CD14-positive monocyte (primary cell): ENCODE measurements at regions not wholly inside any gene's neighbourhood (a gene's known extent, or its start where the extent isn't known, plus 50 kb on each side); places are given as distances from the start of the nearest gene placed in this dataset.
A peak's percentile ranks its signal among the peaks of the same experiment; 100 is the strongest.
"Not testable (repeated sequence)": the region's sequence is repeated elsewhere in the genome, so short reads cannot be mapped to it uniquely, and the experiment has no call there.

Experiments
- DNase-seq, 3 donors: peaks; one replicate each; pipeline ENCODE4 v3.0.0-alpha.2; 2011 to 2022
- H2AFZ ChIP-seq: 2 replicates; pipeline ENCODE4 v1.6.0; 2012; ENCODE audit warnings: mild to moderate bottlenecking, low read depth, low read length, inconsistent platforms; ENCODE audit not compliant: insufficient read depth, poor library complexity, severe bottlenecking
- H3K27ac ChIP-seq, 2 donors: 1 replicate in 1 of 2; 2 replicates in 1 of 2; pipeline ENCODE4 v1.5.1; 2012 to 2013; ENCODE audit warnings: low read length in 2 of 2, control low read depth in 1 of 2, inconsistent platforms in 1 of 2, low read depth in 1 of 2, mild to moderate bottlenecking in 1 of 2
- H3K27me3 ChIP-seq, 2 donors: one replicate each; pipeline versions ENCODE4 v1.6.0 to v1.6.1; 2011 to 2013; ENCODE audit warnings: low read length in 2 of 2; ENCODE audit not compliant: control insufficient read depth in 2 of 2, insufficient read depth in 2 of 2
- H3K36me3 ChIP-seq, 2 donors: replicated peaks in 1 of 2; 1 replicate in 1 of 2; 2 replicates in 1 of 2; pipeline versions ENCODE4 v1.5.1 to v1.6.1; 2012 to 2013; ENCODE audit warnings: low read length in 2 of 2, control low read depth in 1 of 2, inconsistent platforms in 1 of 2, mild to moderate bottlenecking in 1 of 2; ENCODE audit not compliant: insufficient read depth in 2 of 2, control insufficient read depth in 1 of 2
- H3K4me1 ChIP-seq, 2 donors: 1 replicate in 1 of 2; 2 replicates in 1 of 2; pipeline versions ENCODE4 v1.5.1 to v1.6.1; 2012 to 2013; ENCODE audit warnings: low read length in 2 of 2, control low read depth in 1 of 2, inconsistent platforms in 1 of 2, mild to moderate bottlenecking in 1 of 2, moderate library complexity in 1 of 2; ENCODE audit not compliant: insufficient read depth in 2 of 2, control insufficient read depth in 1 of 2
- H3K4me2 ChIP-seq: replicated peaks from 2 replicates; pipeline ENCODE3; 2012; ENCODE audit warnings: low read length, moderate library complexity, mild to moderate bottlenecking; ENCODE audit not compliant: poor library complexity, severe bottlenecking; ENCODE audit errors: extremely low read depth
- H3K4me3 ChIP-seq, 3 experiments: fragments of 200-600 bp in 1 of 3; sonication (generic) in 1 of 3; replicated peaks in 1 of 3; 1 replicate in 2 of 3; 2 replicates in 1 of 3; pipeline ENCODE4 v1.5.1; 2011 to 2013; ENCODE audit warnings: low read length in 3 of 3, mild to moderate bottlenecking in 3 of 3, control low read depth in 2 of 3, low read depth in 2 of 3, inconsistent platforms in 1 of 3, moderate library complexity in 1 of 3
- H3K79me2 ChIP-seq: 2 replicates; pipeline ENCODE4 v1.6.0; 2012; ENCODE audit warnings: mild to moderate bottlenecking, control low read depth, inconsistent platforms, low read length, moderate library complexity; ENCODE audit not compliant: insufficient read depth
- H3K9ac ChIP-seq: 2 replicates; pipeline ENCODE4 v1.6.0; 2017; ENCODE audit warnings: low read length, mild to moderate bottlenecking; ENCODE audit not compliant: insufficient read depth, poor library complexity, severe bottlenecking
- H3K9me3 ChIP-seq, 2 donors: replicated peaks in 1 of 2; 1 replicate in 1 of 2; 2 replicates in 1 of 2; pipeline versions ENCODE4 v1.5.1 to v1.6.1; 2012 to 2013; ENCODE audit warnings: low read length in 2 of 2, control low read depth in 1 of 2; ENCODE audit not compliant: control insufficient read depth in 1 of 2, insufficient read depth in 1 of 2
- H4K20me1 ChIP-seq: 2 replicates; pipeline ENCODE4 v1.6.0; 2012; ENCODE audit warnings: mild to moderate bottlenecking, low read length, control low read depth, moderate library complexity; ENCODE audit not compliant: insufficient read depth
- H3K27ac Mint-ChIP-seq, 7 donors: one replicate each; pipeline ENCODE4 v1.8.0; 2020; ENCODE audit warnings: mild to moderate bottlenecking in 7 of 7, mixed read lengths in 7 of 7, moderate library complexity in 6 of 7, inconsistent platforms in 2 of 7
- H3K27me3 Mint-ChIP-seq, 3 donors: one replicate each; pipeline ENCODE4 v1.8.0; 2021 to 2022; ENCODE audit warnings: low read depth in 3 of 3, mild to moderate bottlenecking in 3 of 3, mixed read lengths in 3 of 3, moderate library complexity in 3 of 3, inconsistent platforms in 1 of 3
- H3K36me3 Mint-ChIP-seq, 2 donors: one replicate each; pipeline ENCODE4 v1.8.0; 2020; ENCODE audit warnings: mixed read lengths in 2 of 2, inconsistent platforms in 1 of 2, mild to moderate bottlenecking in 1 of 2
- H3K4me1 Mint-ChIP-seq: one replicate; pipeline ENCODE4 v1.8.0; 2020; ENCODE audit warnings: mild to moderate bottlenecking, mixed read lengths
- H3K4me3 Mint-ChIP-seq, 2 donors: one replicate each; pipeline ENCODE4 v1.8.0; 2020; ENCODE audit warnings: mild to moderate bottlenecking in 2 of 2, mixed read lengths in 2 of 2, moderate library complexity in 1 of 2
- H3K9me3 Mint-ChIP-seq, 7 donors: one replicate each; pipeline ENCODE4 v1.8.0; 2020 to 2022; ENCODE audit warnings: mixed read lengths in 7 of 7, mild to moderate bottlenecking in 6 of 7, moderate library complexity in 6 of 7, inconsistent platforms in 2 of 7
- WGBS: methylation state at CpG from one replicate; pipeline ENCODE4 v1.1.5; 2013; ENCODE audit warnings: missing lambda C conversion rate; ENCODE audit not compliant: insufficient coverage; 5-methylcytosine and 5-hydroxymethylcytosine counted together
- intact Hi-C, 2 donors: fragments of 100-400 bp; cut with micrococcal nuclease; formaldehyde crosslinking; loops; one replicate each; pipeline versions ENCODE4 v1.15.0 to v1.15.1; 2023
- small RNA-seq: library from RNA; depleted of rRNA; stranded (forward); fragments of <200 nt; gene quantifications from one replicate; pipeline ENCODE3, GENCODE V24; 2012; ENCODE audit warnings: low read depth; ENCODE audit not compliant: insufficient read length

GRCh38 chr1:121117298-121117611 is 66.9 kb downstream of the FAM72B start:
- H3K9me3 Mint-ChIP-seq, H3K27me3 ChIP-seq, intact Hi-C loops, H3K27ac ChIP-seq, H3K4me3 ChIP-seq, H3K9ac ChIP-seq, H3K4me1 ChIP-seq, DNase-seq, H3K27ac Mint-ChIP-seq, H4K20me1 ChIP-seq, H3K4me2 ChIP-seq, H3K4me3 Mint-ChIP-seq, H3K79me2 ChIP-seq, H3K4me1 Mint-ChIP-seq, H3K36me3 ChIP-seq, H2AFZ ChIP-seq, H3K9me3 ChIP-seq, H3K36me3 Mint-ChIP-seq: not testable (repeated sequence)
- no CpG with 5 or more reads among the region's 10 CpGs for WGBS
- H3K27me3 Mint-ChIP-seq, result peaks cover 0 to 12% (median 4%) of the 10 kb centered on the region in 3 donors

DNA sequence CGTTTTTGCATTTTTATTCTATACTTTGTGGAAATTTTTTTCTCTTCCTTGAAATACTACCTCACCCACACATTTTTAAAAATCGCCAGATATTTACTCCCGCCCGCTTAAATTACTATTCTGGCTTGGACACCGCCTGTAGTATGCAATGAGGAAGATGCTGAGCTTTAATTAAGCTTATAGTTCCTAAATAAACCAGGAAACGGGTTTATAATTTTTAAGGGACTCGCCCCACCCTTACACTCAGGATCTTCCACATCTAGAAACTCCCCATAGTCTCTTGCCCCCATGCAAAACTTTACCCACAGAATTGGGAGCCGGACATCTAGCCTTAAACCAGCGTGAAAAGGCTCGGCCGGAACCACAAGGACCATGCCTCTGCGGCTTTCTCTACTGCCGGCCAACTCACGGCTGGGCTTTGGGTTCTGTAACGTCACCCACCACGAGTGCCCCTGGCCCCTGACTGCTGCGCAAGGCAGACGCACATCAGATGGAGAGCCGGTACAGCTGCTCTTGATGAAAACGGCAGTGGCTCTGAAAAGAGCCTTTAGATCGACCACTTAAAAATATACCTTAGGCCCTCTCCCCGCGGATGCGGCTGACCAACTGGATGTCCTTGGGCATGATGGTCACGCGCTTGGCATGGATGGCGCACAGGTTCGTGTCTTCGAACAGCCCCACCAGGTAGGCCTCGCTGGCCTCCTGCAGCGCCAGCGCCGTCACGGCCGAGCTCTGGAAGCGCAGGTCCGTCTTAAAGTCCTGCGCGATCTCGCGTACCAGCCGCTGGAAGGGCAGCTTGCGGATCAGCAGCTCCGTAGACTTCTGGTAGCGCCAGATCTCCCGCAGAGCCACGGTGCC is 66.3 kb downstream of the FAM72B start:
- Histone ChIP-seq H3K4me2 (peak overlapping the region; percentile 47), H2AFZ (peak overlapping the region; percentile 46), H3K4me3 (peak overlapping the region; percentile 26 to 50 (median 26))
- peak in 1 of 3 donors; percentile 1 for DNase-seq
- H3K4me1 Mint-ChIP-seq, H3K9me3 ChIP-seq, H3K9me3 Mint-ChIP-seq, H3K4me1 ChIP-seq, H3K36me3 Mint-ChIP-seq, H3K79me2 ChIP-seq, intact Hi-C loops, H3K27me3 ChIP-seq, H3K9ac ChIP-seq, H4K20me1 ChIP-seq, H3K36me3 ChIP-seq, H3K27ac ChIP-seq: not testable (repeated sequence)
- 11% methylated on average over 20 of the region's 47 CpGs for WGBS
- Mint-ChIP-seq H3K4me3 (peak overlapping the region; percentile 81 to 91), H3K27ac (peak overlapping the region in 2 of 7 donors; percentile 30 to 73), H3K27me3 (peaks cover 0 to 12% (median 4%) of the 10 kb centered on the region in 3 donors)

Small RNA genes lying in the stretch of these regions (small RNA-seq; reads per million reads assigned to genes)
- gene RF00003, result 103 reads per million, percentile 96 among the genes with 10 or more reads in this experiment
- 147 reads per million, percentile 97 among the genes with 10 or more reads in this experiment for gene RNVU1-4
